Stimulated activated effector memory CD8-positive, alpha-beta T cell treated with anti-CD3 and anti-CD28 coated beads, Interleukin-12 subunit alpha, Interleukin-12 subunit beta, amount 100 ng/mL, for 72 hours (primary cell): ENCODE measurements at regions not wholly inside any gene's neighbourhood (a gene's known extent, or its start where the extent isn't known, plus 50 kb on each side); places are given as distances from the start of the nearest gene placed in this dataset.

Experiments used
- ATAC-seq: fragments of 150-1000 bp; cut with Tn5 transposase; 2 replicates; pipeline ENCODE4 v1.10.0; 2021
- DNase-seq, 2 donors: peaks; one replicate each; pipeline ENCODE4 v3.0.0; 2021 to 2022; ENCODE audit warnings: low spot score in 2 of 2
- H3K27ac Mint-ChIP-seq: one replicate; pipeline ENCODE4 v1.8.0; 2022; ENCODE audit warnings: mild to moderate bottlenecking, mixed read lengths
- H3K36me3 Mint-ChIP-seq: one replicate; pipeline ENCODE4 v1.8.0; 2022; ENCODE audit warnings: mild to moderate bottlenecking, mixed read lengths
- H3K4me1 Mint-ChIP-seq: one replicate; pipeline ENCODE4 v1.8.0; 2022; ENCODE audit warnings: mixed read lengths
- H3K4me3 Mint-ChIP-seq: one replicate; pipeline ENCODE4 v1.8.0; 2022; ENCODE audit warnings: mild to moderate bottlenecking, mixed read lengths
- H3K9me3 Mint-ChIP-seq: one replicate; pipeline ENCODE4 v1.8.0; 2022; ENCODE audit warnings: mixed read lengths

DNA sequence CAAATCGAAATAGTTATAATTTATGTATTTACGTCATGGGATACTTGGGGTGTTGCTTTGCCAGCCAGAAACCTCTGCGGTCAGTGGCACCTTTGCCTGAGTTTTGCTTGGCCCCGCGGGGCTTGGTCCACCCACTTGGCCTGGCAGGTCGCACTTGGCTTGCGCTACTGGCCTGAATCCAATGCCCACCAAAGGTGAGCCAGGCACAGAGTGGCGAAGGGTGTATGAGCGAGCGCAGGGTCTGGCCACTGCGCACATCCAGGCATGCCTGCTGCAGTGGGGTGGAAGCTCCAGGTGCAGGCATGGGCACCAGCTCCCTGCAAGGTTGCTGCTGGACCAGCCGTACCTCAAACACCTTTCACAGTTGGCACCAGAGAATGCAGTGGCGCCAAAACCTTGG lies 714.6 kb downstream of the CDH9 start:
- no peaks in the 10 kb centered on the region for H3K4me1 Mint-ChIP-seq
- H3K4me3 Mint-ChIP-seq, result no peak overlapping the region
- no peaks in the 10 kb centered on the region for H3K36me3 Mint-ChIP-seq
- peaks cover 7% of the 10 kb centered on the region for H3K9me3 Mint-ChIP-seq
- ATAC-seq (no peak), DNase-seq (no peak)
- no peak overlapping the region for H3K27ac Mint-ChIP-seq

DNA sequence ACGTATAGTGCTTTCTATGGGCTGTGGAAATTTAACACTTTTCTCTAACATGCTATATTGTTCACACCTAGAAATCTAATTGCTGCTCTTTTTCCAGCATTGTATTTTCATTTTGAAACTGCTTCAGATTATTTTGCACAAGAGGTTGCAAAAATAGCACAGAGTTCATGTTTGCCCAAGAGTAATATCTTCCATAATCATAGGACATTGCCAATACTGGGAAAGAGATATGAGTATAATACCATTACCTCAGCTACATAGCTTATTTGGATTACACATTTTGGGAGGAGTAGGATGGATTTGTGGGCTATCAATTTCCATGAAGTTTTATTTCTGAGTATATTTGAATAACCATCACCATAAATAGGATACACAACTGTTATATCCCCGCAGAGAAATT lies 717.1 kb downstream of the CDH9 start:
- no peaks in the 10 kb centered on the region for H3K36me3 Mint-ChIP-seq
- H3K9me3 Mint-ChIP-seq, result peaks cover 18% of the 10 kb centered on the region
- no peaks in the 10 kb centered on the region for H3K4me1 Mint-ChIP-seq
- H3K4me3 Mint-ChIP-seq, result no peak overlapping the region
- ATAC-seq, result no peak
- H3K27ac Mint-ChIP-seq, result no peak overlapping the region
- DNase-seq, result no peak

DNA sequence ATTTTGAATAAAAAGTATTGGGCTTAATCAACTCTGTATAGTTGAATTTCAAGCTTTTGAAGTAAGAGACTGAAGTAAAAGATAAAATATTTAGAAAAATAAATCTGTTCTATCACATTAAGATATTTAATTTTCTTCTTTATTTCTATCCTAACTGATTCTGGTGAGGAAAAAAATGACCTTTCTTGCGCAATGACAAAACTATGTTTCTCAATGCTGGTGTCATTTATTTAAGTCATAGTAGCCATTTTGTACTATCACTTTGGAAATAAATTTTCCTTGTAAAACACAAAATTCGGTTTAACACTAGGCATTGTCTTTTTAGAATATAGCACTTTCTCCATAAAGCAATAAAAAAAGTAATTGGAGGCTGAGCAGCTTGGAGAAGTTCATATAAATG lies 728.0 kb downstream of the CDH9 start:
- no peaks in the 10 kb centered on the region for H3K4me1 Mint-ChIP-seq
- no peak overlapping the region for H3K4me3 Mint-ChIP-seq
- no peak overlapping the region for H3K27ac Mint-ChIP-seq
- H3K9me3 Mint-ChIP-seq, result peaks cover 10% of the 10 kb centered on the region
- DNase-seq, result no peak
- no peaks in the 10 kb centered on the region for H3K36me3 Mint-ChIP-seq
- ATAC-seq, result no peak

DNA sequence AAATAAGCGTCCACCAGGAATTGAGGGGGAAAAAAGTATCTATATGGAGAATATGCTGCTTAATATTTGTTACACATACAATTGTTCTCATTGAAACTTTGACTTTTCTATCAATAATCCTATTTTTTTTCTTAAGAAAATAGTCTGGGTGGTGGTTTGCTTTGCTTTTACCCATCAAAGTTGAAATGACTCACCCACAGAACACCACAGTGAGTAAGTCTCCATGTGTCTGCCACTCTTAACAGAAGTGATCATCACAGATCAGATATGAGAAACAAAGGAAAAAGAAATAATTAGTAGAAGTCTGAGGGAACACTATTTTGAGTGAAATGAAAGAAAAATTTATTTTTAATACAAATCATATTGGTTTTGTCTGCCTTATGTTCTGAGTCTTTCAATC lies 742.8 kb downstream of the CDH9 start:
- Mint-ChIP-seq H3K4me3 (no peak overlapping the region), H3K27ac (no peak overlapping the region)

DNA sequence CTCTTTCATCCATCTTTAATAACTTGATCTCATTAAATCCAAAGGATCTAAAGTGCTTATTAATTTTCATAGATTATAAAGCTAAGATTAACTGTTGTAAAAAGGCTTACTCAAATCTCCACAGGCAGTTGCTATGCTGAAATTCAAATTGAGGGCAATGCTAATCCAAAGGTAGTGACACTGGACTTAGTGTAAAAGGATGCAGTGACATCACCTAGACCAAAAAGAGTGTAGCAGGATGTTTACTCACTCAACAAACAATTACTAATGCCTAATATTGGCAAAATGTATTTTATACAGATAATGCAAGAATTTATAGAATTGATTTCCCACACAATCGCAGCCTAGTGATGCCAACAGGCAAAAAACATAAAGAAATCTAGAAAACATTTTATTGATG lies 756.2 kb downstream of the CDH9 start:
- H3K36me3 Mint-ChIP-seq, result no peaks in the 10 kb centered on the region
- H3K27ac Mint-ChIP-seq, result no peak overlapping the region
- no peak overlapping the region for H3K4me3 Mint-ChIP-seq
- DNase-seq (no peak), ATAC-seq (no peak)
- H3K4me1 Mint-ChIP-seq, result no peaks in the 10 kb centered on the region
- H3K9me3 Mint-ChIP-seq, result peaks cover 18% of the 10 kb centered on the region

More for the DNA sequence above, 742.8 kb downstream of the CDH9 start:
- Mint-ChIP-seq H3K36me3 (no peaks in the 10 kb centered on the region), H3K9me3 (peaks cover 7% of the 10 kb centered on the region), H3K4me1 (no peaks in the 10 kb centered on the region)
- DNase-seq (no peak), ATAC-seq (no peak)

DNA sequence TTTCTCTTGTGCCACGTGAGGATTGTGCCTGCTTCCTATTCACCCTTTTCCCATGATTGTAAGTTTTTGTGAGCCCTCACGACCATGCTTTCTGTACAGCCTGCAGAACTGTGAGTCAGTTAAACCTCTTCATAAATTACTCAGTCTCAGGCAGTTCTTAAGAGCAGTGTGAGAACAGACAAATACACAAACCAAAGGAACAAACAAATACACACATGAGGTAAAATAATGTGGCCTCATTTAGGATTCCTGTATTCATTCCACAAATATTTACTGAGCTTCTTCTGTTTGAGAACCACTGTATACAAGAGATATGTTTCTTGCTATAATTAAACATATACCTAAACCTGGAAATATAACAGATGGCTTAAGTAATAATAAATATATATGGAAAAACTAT lies 760.3 kb downstream of the CDH9 start:
- Mint-ChIP-seq H3K9me3 (peaks cover 15% of the 10 kb centered on the region), H3K36me3 (no peaks in the 10 kb centered on the region), H3K4me1 (no peaks in the 10 kb centered on the region), H3K4me3 (no peak overlapping the region), H3K27ac (no peak overlapping the region)
- ATAC-seq (no peak), DNase-seq (no peak)

DNA sequence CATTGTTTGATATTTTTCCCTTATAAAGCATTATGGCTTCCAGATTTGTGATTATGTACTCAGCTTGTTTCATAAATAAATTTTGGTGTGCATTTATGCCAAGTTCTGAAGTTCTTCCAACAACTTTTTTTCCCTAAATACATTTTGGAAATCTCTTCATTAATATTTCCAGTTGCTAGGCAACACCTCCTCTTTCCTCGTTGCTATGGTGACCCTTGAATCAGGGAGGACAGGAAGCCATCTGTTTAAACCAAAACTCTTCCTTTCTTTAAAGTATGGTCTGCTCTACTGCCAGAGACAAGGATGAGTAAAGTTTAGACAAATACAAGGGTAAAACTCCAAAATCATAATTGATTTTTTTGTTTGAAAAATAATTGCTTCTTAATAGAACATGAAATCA lies 779.3 kb downstream of the CDH9 start:
- DNase-seq, result no peak
- ATAC-seq, result no peak
- Mint-ChIP-seq H3K27ac (no peak overlapping the region), H3K4me3 (no peak overlapping the region), H3K4me1 (no peaks in the 10 kb centered on the region), H3K36me3 (no peaks in the 10 kb centered on the region), H3K9me3 (peaks cover 13% of the 10 kb centered on the region)

DNA sequence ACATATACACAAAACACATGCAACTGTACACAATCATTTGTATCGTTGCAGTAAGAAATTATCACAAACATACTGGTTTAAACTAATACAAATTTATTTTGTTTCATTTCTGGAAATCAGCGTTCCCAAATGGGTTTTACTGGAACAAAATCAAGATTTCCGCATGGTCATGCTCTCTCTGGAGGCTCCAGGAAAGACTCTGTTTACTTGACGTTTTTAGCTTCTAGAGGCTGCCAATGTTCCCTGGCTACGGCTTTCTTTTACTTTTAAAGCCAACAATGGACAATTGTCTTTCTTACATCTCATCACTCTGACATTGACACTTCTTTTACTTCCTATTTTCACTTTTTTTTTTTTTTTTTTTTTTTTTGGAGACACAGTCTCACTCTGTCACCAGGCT lies 793.1 kb downstream of the CDH9 start:
- H3K4me1 Mint-ChIP-seq, result no peaks in the 10 kb centered on the region

DNA sequence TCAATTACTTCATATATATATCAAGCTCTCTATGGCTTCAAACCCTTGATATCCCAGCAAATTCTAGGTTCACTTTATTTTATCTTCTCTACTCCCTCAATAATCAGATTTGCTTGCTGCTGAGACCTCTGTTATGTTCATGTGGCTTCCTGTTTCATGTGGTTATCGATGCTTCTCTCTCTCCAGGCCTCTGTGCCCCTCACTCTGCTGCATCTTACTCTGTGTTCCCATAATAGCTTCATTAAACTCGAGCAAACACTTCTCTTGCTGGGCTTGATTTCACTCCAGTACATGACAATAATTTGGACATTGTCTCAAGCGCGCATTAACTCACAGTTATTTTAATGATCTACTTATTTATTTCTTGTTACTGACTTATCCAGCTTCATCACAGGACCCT lies 798.8 kb downstream of the CDH9 start:
- H3K4me3 Mint-ChIP-seq, result no peak overlapping the region
- peaks cover 14% of the 10 kb centered on the region for H3K9me3 Mint-ChIP-seq
- peaks cover 5% of the 10 kb centered on the region for H3K36me3 Mint-ChIP-seq
- no peaks in the 10 kb centered on the region for H3K4me1 Mint-ChIP-seq
- no peak for ATAC-seq
- DNase-seq, result no peak
- no peak overlapping the region for H3K27ac Mint-ChIP-seq

More for the DNA sequence above, 793.1 kb downstream of the CDH9 start:
- Mint-ChIP-seq H3K36me3 (no peaks in the 10 kb centered on the region), H3K27ac (no peak overlapping the region), H3K9me3 (peaks cover 5% of the 10 kb centered on the region), H3K4me3 (no peak overlapping the region)
- ATAC-seq, result no peak
- no peak for DNase-seq

DNA sequence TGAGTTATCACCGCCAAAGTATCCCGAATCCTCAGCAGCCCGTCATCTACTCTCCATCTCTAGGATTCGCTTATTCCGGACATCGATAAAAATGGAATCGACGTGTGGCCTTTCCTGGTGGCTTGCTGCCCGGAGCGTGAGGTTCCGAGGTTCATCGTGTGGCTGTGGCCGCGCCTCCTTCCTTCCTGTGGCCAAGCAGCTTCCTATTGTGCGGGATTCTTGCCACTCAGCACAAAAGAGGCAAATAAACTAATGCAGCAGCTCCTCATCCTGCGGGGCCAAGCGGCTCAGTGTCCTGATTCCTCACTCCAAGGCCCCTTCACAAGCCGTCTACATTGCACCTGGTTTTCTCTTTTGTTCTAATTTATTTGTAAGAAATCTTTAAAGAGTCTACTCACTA lies 800.9 kb downstream of the CDH9 start:
- Mint-ChIP-seq H3K4me3 (no peak overlapping the region), H3K9me3 (peaks cover 14% of the 10 kb centered on the region), H3K27ac (no peak overlapping the region), H3K36me3 (peaks cover 5% of the 10 kb centered on the region), H3K4me1 (no peaks in the 10 kb centered on the region)
- ATAC-seq (no peak), DNase-seq (no peak)

DNA sequence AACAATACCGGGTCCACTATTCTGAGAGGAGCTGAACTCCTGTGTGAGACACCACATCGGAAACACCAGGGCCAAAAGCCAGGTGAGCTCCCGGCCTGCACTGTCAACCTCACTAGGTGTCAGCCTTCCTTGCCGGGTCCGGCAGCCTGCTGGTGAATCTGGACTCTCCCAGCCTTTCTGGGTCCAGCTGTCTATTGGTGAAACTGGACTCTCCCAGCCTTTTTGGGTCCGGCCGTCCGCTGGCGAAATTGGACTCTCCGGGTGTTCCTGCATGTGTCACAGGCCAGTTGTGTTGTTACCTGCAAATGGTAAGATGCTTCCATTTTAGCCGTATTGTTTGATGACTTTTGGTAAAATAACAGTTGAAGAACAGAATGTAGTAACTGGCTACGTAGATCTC lies 801.5 kb downstream of the CDH9 start:
- Mint-ChIP-seq H3K36me3 (peaks cover 5% of the 10 kb centered on the region), H3K4me3 (no peak overlapping the region), H3K4me1 (no peaks in the 10 kb centered on the region), H3K27ac (no peak overlapping the region), H3K9me3 (peaks cover 16% of the 10 kb centered on the region)
- DNase-seq, result no peak
- no peak for ATAC-seq

DNA sequence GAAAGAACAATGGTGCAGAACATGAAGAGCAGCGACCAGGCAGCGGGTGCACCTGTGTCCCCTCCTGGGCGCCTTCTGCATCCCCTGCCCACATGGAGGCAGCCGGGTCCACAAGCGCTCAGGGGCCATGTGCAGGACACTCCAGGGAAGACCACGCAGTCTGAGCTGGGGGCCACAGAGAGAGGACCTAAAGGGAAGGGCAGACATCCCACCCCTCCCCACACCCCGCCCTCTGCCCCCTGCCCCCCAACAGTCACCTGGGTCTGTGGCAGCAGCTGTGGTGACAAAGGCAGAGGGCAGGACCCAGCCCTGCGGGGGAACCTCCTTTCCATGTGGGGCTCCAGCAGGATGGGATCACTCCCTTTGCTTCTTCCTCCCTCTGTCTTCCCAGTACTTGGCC lies 805.7 kb downstream of the CDH9 start:
- H3K9me3 Mint-ChIP-seq, result peaks cover 24% of the 10 kb centered on the region
- no peak for DNase-seq
- H3K27ac Mint-ChIP-seq, result no peak overlapping the region
- H3K36me3 Mint-ChIP-seq, result peaks cover 5% of the 10 kb centered on the region
- no peak overlapping the region for H3K4me3 Mint-ChIP-seq
- no peaks in the 10 kb centered on the region for H3K4me1 Mint-ChIP-seq
- no peak for ATAC-seq

DNA sequence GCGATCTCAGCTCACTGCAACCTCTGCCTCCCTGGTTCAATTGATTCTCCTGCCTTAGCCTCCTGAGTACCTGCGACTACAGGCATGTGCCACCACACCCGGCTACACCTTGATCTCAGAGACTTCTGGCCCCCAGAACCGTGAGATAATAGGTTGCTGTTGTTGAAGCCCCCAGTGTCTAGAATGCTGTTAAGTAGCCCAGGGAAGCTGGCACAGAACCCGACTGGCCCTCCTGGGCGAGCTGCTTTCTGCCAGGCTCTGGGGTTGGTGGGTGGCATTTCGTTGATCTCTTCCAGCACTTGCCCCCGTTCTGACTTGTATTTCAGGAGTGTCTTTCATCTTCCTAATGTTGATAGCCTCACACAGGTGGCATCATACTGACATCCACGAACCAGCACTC lies 807.1 kb downstream of the CDH9 start:
- Mint-ChIP-seq H3K27ac (no peak overlapping the region), H3K9me3 (peaks cover 32% of the 10 kb centered on the region), H3K4me1 (peaks cover 4% of the 10 kb centered on the region), H3K36me3 (peaks cover under 1% of the 10 kb centered on the region), H3K4me3 (no peak overlapping the region)
- DNase-seq (no peak), ATAC-seq (no peak)

DNA sequence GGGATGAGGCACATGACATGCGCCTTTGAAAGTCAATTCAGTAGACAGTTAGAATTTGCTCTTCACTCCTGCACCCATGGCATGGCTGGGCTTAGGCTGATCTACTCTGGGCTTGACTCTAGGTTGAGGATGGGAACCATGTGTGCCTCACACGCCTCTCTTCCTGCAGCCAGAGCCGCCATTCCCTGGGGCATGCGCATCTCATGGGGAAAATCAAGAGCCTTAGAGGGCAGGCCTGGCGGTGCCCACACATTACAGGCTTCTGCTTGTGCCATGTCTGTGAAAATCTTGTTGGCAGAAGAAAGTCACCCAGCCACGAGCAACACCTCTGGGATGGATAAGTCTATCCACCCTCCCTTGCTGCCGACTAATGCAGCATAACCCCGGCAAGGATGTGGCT lies 808.5 kb downstream of the CDH9 start:
- no peak for DNase-seq
- Mint-ChIP-seq H3K4me1 (peaks cover 4% of the 10 kb centered on the region), H3K36me3 (no peaks in the 10 kb centered on the region), H3K27ac (no peak overlapping the region), H3K9me3 (peaks cover 44% of the 10 kb centered on the region), H3K4me3 (no peak overlapping the region)
- ATAC-seq, result no peak

DNA sequence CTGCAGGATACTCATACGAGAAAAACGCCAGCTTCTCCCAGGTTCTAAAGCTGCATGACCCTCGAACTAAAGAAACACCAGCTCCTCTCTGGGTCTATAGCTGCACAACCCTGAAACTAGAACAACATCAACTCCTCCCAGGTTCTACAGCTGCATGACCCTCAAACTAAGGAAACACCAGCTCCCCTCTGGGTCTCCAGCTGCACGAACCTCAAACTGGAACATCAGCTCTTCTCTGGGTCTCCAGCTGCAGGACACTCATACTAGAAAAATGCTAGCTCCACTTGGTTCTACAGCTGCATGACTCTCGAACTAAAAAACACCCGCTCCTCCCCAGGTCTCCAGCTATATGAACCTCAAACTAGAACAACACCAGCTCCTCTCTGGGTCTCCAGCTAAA lies 811.1 kb downstream of the CDH9 start:
- ATAC-seq, result no peak
- no peak for DNase-seq
- Mint-ChIP-seq H3K36me3 (no peaks in the 10 kb centered on the region), H3K27ac (no peak overlapping the region), H3K4me1 (peaks cover 4% of the 10 kb centered on the region), H3K9me3 (peaks cover 48% of the 10 kb centered on the region), H3K4me3 (no peak overlapping the region)

DNA sequence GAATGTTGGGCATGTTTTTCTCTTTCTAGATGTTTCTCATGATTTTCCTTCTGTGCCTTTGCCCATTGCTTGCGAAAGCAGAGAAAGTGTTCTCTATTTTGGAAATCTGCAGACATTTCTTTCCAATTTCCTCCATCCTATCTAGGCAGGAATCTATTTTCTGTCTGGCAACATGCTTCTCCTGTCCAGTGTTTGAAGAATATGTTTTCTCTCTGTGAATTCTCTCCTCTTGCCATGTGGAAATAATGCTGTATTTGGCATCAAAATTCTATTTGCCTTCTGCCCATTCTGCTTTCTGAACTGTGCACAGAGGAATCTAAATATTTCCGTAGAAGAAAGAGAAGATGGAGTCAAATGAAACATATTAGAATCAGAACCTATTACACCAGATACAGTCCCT lies 833.3 kb downstream of the CDH9 start:
- Mint-ChIP-seq H3K27ac (no peak overlapping the region), H3K4me1 (no peaks in the 10 kb centered on the region), H3K9me3 (peaks cover 8% of the 10 kb centered on the region), H3K4me3 (no peak overlapping the region), H3K36me3 (no peaks in the 10 kb centered on the region)
- DNase-seq (no peak), ATAC-seq (no peak)

DNA sequence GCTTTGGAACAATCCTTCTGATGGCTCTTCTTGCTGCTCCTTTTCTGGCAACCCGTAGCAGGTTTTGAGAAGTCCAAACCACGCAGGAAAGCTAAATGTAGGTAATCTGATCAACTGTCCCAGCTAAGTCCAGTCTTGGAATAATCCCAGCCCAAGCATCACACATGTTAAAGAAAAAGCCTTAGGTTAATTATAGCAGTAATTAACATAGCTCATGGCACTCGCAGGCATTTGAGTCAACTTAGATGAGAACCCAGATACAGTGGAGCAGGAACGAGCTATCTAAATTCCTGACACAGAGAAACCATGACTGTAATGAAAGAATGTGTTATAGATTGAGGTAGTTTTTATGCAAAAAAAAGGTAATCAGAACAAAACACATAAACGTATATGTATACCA lies 844.8 kb downstream of the CDH9 start:
- Mint-ChIP-seq H3K9me3 (peaks cover 25% of the 10 kb centered on the region), H3K27ac (no peak overlapping the region), H3K4me3 (no peak overlapping the region), H3K36me3 (no peaks in the 10 kb centered on the region), H3K4me1 (no peaks in the 10 kb centered on the region)
- DNase-seq, result no peak
- ATAC-seq, result no peak
